ENCODE measurements at regions not wholly inside any gene's neighbourhood (a gene's known extent, or its start where the extent isn't known, plus 50 kb on each side); places are given as distances from the start of the nearest gene placed in this dataset.
"Not testable (repeated sequence)": the region's sequence is repeated elsewhere in the genome, so short reads cannot be mapped to it uniquely, and the experiment has no call there.

DNA sequence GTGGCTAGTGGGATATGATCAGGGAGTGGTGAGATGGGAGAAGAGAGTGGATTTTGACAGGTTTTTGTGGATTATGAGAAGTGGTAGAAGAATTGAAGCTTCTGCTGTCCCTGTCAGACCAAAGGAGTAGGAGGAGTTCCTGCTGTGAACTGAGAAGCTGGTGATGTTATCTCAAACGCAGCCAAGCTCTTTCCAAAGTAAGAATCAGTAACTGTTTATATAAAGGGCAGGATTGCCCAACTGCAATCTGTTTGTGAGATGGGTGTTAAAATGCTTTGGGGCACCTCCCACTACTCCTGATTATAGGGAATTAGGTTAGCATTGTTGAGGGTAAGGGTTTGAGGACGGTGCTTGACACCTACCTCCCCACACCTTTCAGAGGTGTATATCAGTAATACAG is 60.5 kb upstream of the USP25 start:
- DNase-seq (ENCODE audit: low spot score) = no peak

DNA sequence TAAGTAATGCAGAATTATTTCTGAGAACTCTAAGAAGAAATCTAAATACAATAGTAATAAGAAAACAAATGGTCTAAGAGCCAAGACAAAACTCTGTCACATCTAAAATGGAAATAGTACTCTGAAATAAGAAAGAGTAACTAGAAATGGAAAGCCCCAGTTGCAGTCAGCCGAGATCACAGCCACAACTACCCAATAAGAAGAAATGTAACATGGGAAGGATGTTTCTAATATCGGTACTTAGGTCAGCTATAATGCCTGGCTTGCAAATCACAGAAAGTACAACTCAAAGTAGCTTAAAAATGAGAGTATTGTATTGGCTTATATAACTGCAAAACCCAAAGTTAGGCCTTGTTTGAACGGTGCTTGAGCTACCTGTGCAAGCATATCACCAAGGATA is 58.6 kb upstream of the USP25 start:
- DNase-seq (ENCODE audit: low spot score) = no peak

DNA sequence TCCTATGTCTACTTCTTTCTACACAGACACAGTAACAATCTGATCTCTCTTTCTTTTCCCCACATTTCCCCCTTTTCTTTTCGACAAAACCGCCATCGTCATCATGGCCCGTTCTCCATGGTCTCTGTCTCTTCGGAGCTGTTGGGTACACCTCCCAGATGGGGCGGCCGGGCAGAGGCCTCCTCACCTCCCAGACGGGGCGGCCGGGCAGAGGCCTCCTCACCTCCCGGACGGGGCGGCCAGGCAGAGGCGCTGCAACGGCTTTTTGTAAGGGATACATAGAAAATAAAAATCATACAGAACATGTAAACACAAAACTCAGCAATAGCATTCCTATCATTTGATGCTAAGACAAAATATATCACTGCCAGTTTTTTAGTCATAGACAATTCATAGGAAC is 57.2 kb upstream of the USP25 start:
- not testable (repeated sequence) for DNase-seq (ENCODE audit: low spot score)

DNA sequence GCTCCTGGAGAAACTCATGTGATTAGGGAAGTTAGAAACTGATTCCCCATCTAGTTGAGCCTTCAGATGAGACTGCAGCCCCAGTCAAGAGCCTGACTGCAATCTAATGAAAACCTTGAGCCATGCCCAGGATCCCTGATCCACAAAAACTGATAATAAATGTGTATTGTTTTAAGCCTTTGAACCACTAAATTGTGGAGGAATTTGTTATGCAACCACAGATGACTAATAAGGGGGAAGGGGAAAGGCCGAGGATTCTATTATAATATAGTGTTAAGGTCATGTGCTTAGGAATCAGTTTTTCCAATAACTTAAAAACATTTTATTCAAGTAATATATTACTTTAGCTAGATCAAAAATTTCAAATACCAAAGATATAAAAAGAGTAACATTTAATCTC is 52.8 kb upstream of the USP25 start:
- no peak for DNase-seq (ENCODE audit: low spot score)

DNA sequence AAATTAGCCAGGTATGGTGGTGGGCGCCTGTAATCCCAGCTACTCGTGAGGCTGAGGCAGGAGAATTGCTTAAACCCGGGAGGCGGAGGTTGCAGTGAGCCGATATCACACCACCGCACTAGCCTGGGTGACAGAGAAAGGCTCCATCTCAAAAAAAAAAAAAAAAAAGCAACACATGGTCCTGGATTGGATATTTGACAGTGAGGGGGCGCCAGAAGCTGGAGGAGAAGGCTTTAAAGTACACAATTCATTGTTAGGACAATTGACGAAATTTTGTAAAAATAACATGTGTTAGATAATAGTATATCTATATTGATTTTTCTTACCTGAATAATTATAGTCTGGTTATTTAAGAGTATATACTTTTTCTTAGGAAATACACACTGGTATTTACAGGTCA is 50.2 kb upstream of the USP25 start:
- DNase-seq (ENCODE audit: low spot score) = no peak

Data from iPS-NIHi11 (cell line).